HS-5 (cell line): ENCODE measurements at regions not wholly inside any gene's neighbourhood (a gene's known extent, or its start where the extent isn't known, plus 50 kb on each side); places are given as distances from the start of the nearest gene placed in this dataset.

Source experiments
- DNase-seq: peaks from one replicate; pipeline ENCODE4 v3.0.0-alpha.2; 2012; ENCODE audit warnings: low read depth

DNA sequence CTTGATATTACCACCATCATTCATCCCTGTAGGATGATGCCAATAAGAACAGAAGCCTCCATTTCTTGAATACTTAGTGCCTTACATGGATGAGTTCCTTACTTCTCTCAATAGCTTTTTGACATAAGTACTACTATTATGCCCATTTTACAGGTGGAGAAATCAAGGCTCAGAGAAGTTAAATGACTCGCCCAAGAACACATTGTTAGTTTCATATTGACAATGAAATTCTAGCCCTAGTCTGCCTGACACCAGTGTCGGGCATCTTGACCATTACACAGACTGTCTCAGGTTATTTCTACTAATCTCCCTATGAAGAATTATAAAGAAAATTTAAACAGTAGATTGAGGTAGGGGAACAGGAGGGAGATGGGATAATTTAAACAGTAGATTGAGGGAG, 52.5 kb upstream of the ARL8B start:
- no peak for DNase-seq

DNA sequence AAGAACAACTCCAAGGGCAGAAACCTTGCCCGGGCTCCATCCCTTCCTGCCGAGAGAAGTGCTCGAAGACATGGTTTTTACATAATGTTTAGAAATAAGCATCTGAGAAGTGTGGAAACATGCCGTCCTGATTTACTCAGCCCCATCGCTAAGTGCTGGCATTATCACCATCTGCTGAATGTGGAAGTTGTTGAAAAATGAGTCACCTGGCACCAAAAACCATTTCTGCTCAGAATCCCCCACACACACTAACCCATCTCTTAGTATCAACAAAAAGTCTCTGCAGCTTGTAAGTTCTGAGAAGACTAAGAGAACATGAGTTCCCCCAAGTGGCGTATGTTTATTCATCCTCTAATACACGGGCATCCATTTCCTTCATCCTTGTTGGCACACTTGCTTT, 51.0 kb upstream of the ARL8B start:
- peak; percentile 36 for DNase-seq

DNA sequence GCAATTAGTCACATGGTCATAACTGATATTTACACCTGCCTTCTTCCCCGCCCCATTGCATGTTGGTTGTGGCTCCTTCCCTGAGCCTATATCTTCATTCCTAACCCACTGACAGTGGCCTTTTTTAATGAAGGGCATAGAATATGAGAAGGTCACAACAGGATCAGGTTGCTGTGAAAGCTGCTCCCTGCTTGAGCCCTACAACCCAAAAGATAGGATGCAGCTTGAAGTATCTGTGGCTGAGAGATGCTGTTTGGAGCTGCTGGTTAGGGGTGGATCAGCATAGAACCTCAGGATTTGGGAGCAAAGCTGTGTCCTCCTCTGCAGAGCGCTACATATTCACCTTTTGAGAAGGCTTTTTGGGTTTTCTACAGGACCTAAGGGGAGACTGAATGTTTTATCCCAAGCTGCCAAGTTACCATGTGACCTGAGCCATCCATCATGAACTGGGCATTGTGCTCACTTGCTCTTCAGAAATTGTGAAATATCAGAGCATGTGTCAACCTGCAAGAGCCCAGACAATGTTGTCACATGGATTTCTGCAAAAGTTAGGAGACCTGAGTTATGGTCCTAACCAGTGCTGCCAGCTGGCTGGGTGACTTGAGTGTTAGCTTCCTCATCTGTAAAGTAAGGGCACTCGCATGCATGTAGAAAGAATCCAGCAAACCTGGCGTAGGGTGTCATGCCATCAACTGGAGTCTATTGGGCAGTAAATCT, 49.8 kb upstream of the ARL8B start:
- DNase-seq = no peak
